K562 (cell line): ENCODE measurements at regions not wholly inside any gene's neighbourhood (a gene's known extent, or its start where the extent isn't known, plus 50 kb on each side); places are given as distances from the start of the nearest gene placed in this dataset.

Experiments used
- DEAF1 ChIP-seq: fragments of 450-650 bp; formaldehyde crosslinking; IDR thresholded peaks from 2 replicates; pipeline ENCODE4 v1.4.0; 2020; ENCODE audit warnings: mild to moderate bottlenecking, moderate library complexity
- EP300 ChIP-seq: IDR thresholded peaks from 2 replicates; pipeline ENCODE4 v1.6.1; 2012; ENCODE audit warnings: low read length, improper control_type of control experiment
- MEIS2 ChIP-seq: fragments of 450-650 bp; IDR thresholded peaks from 2 replicates; pipeline ENCODE4 v1.6.1; 2014; ENCODE audit warnings: mild to moderate bottlenecking; ENCODE audit not compliant: partially characterized antibody
- NONO ChIP-seq, 2 experiments: fragments of 200-400 bp in 1 of 2; fragments of 450-650 bp in 1 of 2; formaldehyde crosslinking in 1 of 2; IDR thresholded peaks; 2 replicates each; pipeline ENCODE4 v1.6.1; 2017; ENCODE audit warnings: low read depth in 2 of 2, mild to moderate bottlenecking in 2 of 2, moderate library complexity in 2 of 2, low read length in 1 of 2
- SRSF9 ChIP-seq: fragments of 200-400 bp; formaldehyde crosslinking; IDR thresholded peaks from 2 replicates; pipeline ENCODE4 v1.6.1; 2017; ENCODE audit warnings: low read depth, low read length, borderline replicate concordance
- ZNF197 ChIP-seq: fragments of 200-800 bp; sonication (Bioruptor generic); IDR thresholded peaks from 2 replicates; pipeline ENCODE4 v1.6.1; 2016; ENCODE audit warnings: low read depth, missing genetic modification characterization, missing compliant biosample characterization
- TF ChIP-seq, protein P1 (sequence below), 3 experiments: IDR thresholded peaks in 2 of 3; conservative IDR thresholded peaks in 1 of 3; 2 replicates each; pipeline ENCODE4 v1.5.1; 2011 to 2012; ENCODE audit warnings: low read length in 3 of 3, mild to moderate bottlenecking in 3 of 3, control low read depth in 2 of 3, improper control_type of control experiment in 1 of 3, inconsistent platforms in 1 of 3, low read depth in 1 of 3, mixed read lengths in 1 of 3, moderate library complexity in 1 of 3; ENCODE audit not compliant: insufficient read depth in 2 of 3

GRCh38 chr11:129249923-129250322 is 57.8 kb upstream of the ARHGAP32 start:
- TF ChIP-seq SRSF9 (no peak), MEIS2 (no peak), NONO (IDR thresholded peaks at IDR 0.05; ENCODE audit: low read depth in 2 of 2, low read length in 1 of 2) (no peak), ZNF197 (CRISPR knock-in tag) (no peak), EP300 (no peak), DEAF1 (CRISPR knock-in tag) (no peak)
- TF ChIP-seq, protein P1, sequence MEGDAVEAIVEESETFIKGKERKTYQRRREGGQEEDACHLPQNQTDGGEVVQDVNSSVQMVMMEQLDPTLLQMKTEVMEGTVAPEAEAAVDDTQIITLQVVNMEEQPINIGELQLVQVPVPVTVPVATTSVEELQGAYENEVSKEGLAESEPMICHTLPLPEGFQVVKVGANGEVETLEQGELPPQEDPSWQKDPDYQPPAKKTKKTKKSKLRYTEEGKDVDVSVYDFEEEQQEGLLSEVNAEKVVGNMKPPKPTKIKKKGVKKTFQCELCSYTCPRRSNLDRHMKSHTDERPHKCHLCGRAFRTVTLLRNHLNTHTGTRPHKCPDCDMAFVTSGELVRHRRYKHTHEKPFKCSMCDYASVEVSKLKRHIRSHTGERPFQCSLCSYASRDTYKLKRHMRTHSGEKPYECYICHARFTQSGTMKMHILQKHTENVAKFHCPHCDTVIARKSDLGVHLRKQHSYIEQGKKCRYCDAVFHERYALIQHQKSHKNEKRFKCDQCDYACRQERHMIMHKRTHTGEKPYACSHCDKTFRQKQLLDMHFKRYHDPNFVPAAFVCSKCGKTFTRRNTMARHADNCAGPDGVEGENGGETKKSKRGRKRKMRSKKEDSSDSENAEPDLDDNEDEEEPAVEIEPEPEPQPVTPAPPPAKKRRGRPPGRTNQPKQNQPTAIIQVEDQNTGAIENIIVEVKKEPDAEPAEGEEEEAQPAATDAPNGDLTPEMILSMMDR (IDR thresholded peaks at IDR 0.05 in 2 of 3, conservative IDR thresholded peaks at IDR 0.05 in 1 of 3; ENCODE audit: insufficient read depth in 2 of 3, low read depth in 1 of 3, low read length in 3 of 3): no peak
